Neural cell (in vitro differentiated cells): ENCODE measurements at regions not wholly inside any gene's neighbourhood (a gene's known extent, or its start where the extent isn't known, plus 50 kb on each side); places are given as distances from the start of the nearest gene placed in this dataset.
A peak's percentile ranks its signal among the peaks of the same experiment; 100 is the strongest.

ENCODE experiments used
- H2AFZ ChIP-seq: fragments of 200-600, 300-800 bp; sonication (generic), shearing (Covaris generic); 2 replicates; pipeline ENCODE4 v1.6.0; 2014; ENCODE audit warnings: low read depth, mild to moderate bottlenecking, antibody characterized with exemption, low read length, moderate library complexity
- H3F3A ChIP-seq: fragments of 200-600 bp; shearing (Covaris generic); 2 replicates; pipeline ENCODE4 v1.6.1; 2016; ENCODE audit warnings: mild to moderate bottlenecking, moderate library complexity, mixed read lengths, antibody characterized with exemption, low read length; ENCODE audit not compliant: insufficient read depth, poor library complexity, severe bottlenecking
- H3K27ac ChIP-seq: fragments of 200-600, 300-800 bp; sonication (generic), shearing (Covaris generic); 2 replicates; pipeline ENCODE4 v1.5.1; 2014; ENCODE audit warnings: mild to moderate bottlenecking, low read length, moderate library complexity
- H3K27me3 ChIP-seq: fragments of 300-800, 200-600 bp; sonication (generic), shearing (Covaris generic); 2 replicates; pipeline ENCODE4 v1.6.0; 2014; ENCODE audit warnings: mild to moderate bottlenecking, low read depth, low read length, moderate library complexity; ENCODE audit not compliant: insufficient read depth
- H3K36me3 ChIP-seq: fragments of 300-800, 200-600 bp; sonication (generic), shearing (Covaris generic); 2 replicates; pipeline ENCODE4 v1.5.1; 2014; ENCODE audit warnings: mild to moderate bottlenecking, antibody characterized with exemption, low read length, moderate library complexity; ENCODE audit not compliant: insufficient read depth
- H3K4me2 ChIP-seq: fragments of 300-800, 200-600 bp; sonication (generic), shearing (Covaris generic); 2 replicates; pipeline ENCODE4 v1.6.0; 2014; ENCODE audit warnings: mild to moderate bottlenecking, low read length
- H3K4me3 ChIP-seq: fragments of 300-800, 200-600 bp; sonication (generic), shearing (Covaris generic); 2 replicates; pipeline ENCODE4 v1.5.1; 2014; ENCODE audit warnings: mild to moderate bottlenecking, low read length, moderate library complexity
- H3K79me2 ChIP-seq: fragments of 200-600 bp; shearing (Covaris generic); replicated peaks from 2 replicates; pipeline ENCODE4 v1.6.0; 2014; ENCODE audit warnings: mild to moderate bottlenecking, low read length, moderate library complexity; ENCODE audit not compliant: insufficient read depth
- H3K9ac ChIP-seq: fragments of 300-800, 200-600 bp; sonication (generic), shearing (Covaris generic); 2 replicates; pipeline ENCODE4 v1.6.1; 2016; ENCODE audit warnings: mild to moderate bottlenecking, low read length, mixed read lengths
- H3K9me2 ChIP-seq: fragments of 200-600 bp; shearing (Covaris generic); 2 replicates; pipeline ENCODE4 v1.6.1; 2016; ENCODE audit warnings: mild to moderate bottlenecking, low read length, mixed read lengths; ENCODE audit not compliant: insufficient read depth
- H3K9me3 ChIP-seq: fragments of 200-600, 300-800 bp; sonication (generic), shearing (Covaris generic); 2 replicates; pipeline ENCODE4 v1.6.1; 2016; ENCODE audit warnings: mild to moderate bottlenecking, mixed run types, low read length, moderate library complexity, mixed read lengths
- H4K20me1 ChIP-seq: fragments of 200-600 bp; shearing (Covaris generic); 2 replicates; pipeline ENCODE4 v1.6.1; 2016; ENCODE audit warnings: mild to moderate bottlenecking, mixed run types; ENCODE audit not compliant: insufficient read depth
- CTCF ChIP-seq: fragments of 450-650 bp; IDR thresholded peaks from 2 replicates; pipeline ENCODE4 v1.5.1; 2014; ENCODE audit warnings: antibody characterized with exemption, mild to moderate bottlenecking, moderate library complexity; ENCODE audit not compliant: poor library complexity, severe bottlenecking
- EP300 ChIP-seq: fragments of 450-650 bp; conservative IDR thresholded peaks from 2 replicates; pipeline ENCODE4 v1.6.1; 2014; ENCODE audit warnings: antibody characterized with exemption, mild to moderate bottlenecking, moderate library complexity; ENCODE audit not compliant: poor library complexity, severe bottlenecking
- EZH2 ChIP-seq: fragments of 200-600, 300-800 bp; shearing (Covaris generic), sonication (generic); IDR thresholded peaks from 2 replicates; pipeline ENCODE4 v1.6.1; 2014; ENCODE audit warnings: antibody characterized with exemption, low read length, borderline replicate concordance, mild to moderate bottlenecking; ENCODE audit not compliant: insufficient read depth, poor library complexity, severe bottlenecking
- MXI1 ChIP-seq: fragments of 450-650 bp; conservative IDR thresholded peaks from 2 replicates; pipeline ENCODE4 v1.6.1; 2014; ENCODE audit warnings: antibody characterized with exemption, mild to moderate bottlenecking; ENCODE audit not compliant: poor library complexity, severe bottlenecking
- POLR2AphosphoS5 ChIP-seq: IDR thresholded peaks from 2 replicates; pipeline ENCODE4 v1.6.1; 2012
- RAD21 ChIP-seq: fragments of 450-650 bp; conservative IDR thresholded peaks from 2 replicates; pipeline ENCODE4 v1.6.1; 2014; ENCODE audit warnings: antibody characterized with exemption, mild to moderate bottlenecking, moderate library complexity
- REST ChIP-seq: IDR thresholded peaks from 2 replicates; pipeline ENCODE4 v1.6.1; 2012; ENCODE audit warnings: borderline replicate concordance
- SMC3 ChIP-seq: fragments of 450-650 bp; conservative IDR thresholded peaks from 2 replicates; pipeline ENCODE4 v1.6.1; 2014; ENCODE audit warnings: antibody characterized with exemption, mild to moderate bottlenecking, moderate library complexity; ENCODE audit not compliant: poor library complexity
- TAF1 ChIP-seq: IDR thresholded peaks from 2 replicates; pipeline ENCODE4 v1.6.1; 2012; ENCODE audit warnings: low read depth

- H3K9ac ChIP-seq, result no peak overlapping the region
- H3K4me3 ChIP-seq, result no peak overlapping the region
- H3K4me2 ChIP-seq, result no peak overlapping the region
Measured at GRCh38 chr5:158123595-158123994, 264.6 kb upstream of the CLINT1 start.

GRCh38 chr5:158121678-158122077 is 262.7 kb upstream of the CLINT1 start:
- no peaks in the 10 kb centered on the region for H3K9me3 ChIP-seq
- no peak overlapping the region for H3K27ac ChIP-seq
- no peak overlapping the region for H2AFZ ChIP-seq
- no peaks in the 10 kb centered on the region for H3F3A ChIP-seq
- TF ChIP-seq REST (no peak), MXI1 (no peak), RAD21 (peak; percentile 31), CTCF (peak; percentile 32)
- no peaks in the 10 kb centered on the region for H3K9me2 ChIP-seq
- H4K20me1 ChIP-seq, result no peaks in the 10 kb centered on the region
- no peak overlapping the region for H3K9ac ChIP-seq
- H3K4me3 ChIP-seq, result no peak overlapping the region
- H3K27me3 ChIP-seq, result no peaks in the 10 kb centered on the region
- no peaks in the 10 kb centered on the region for H3K36me3 ChIP-seq
- no peaks in the 10 kb centered on the region for H3K79me2 ChIP-seq
- no peak overlapping the region for H3K4me2 ChIP-seq

More at GRCh38 chr5:158123595-158123994, 264.6 kb upstream of the CLINT1 start:
- Histone ChIP-seq H3K27ac (no peak overlapping the region), H3K9me2 (no peaks in the 10 kb centered on the region), H3K9me3 (no peaks in the 10 kb centered on the region), H3F3A (no peaks in the 10 kb centered on the region), H3K79me2 (no peaks in the 10 kb centered on the region), H3K27me3 (no peaks in the 10 kb centered on the region), H3K36me3 (no peaks in the 10 kb centered on the region), H2AFZ (no peak overlapping the region), H4K20me1 (no peaks in the 10 kb centered on the region)
- TF ChIP-seq RAD21 (no peak), EP300 (no peak), POLR2AphosphoS5 (no peak), EZH2 (no peak), TAF1 (no peak), CTCF (no peak), SMC3 (no peak), REST (no peak), MXI1 (no peak)
